GM21360 (cell line): ENCODE measurements at regions not wholly inside any gene's neighbourhood (a gene's known extent, or its start where the extent isn't known, plus 50 kb on each side); places are given as distances from the start of the nearest gene placed in this dataset.
"Not testable (repeated sequence)": the region's sequence is repeated elsewhere in the genome, so short reads cannot be mapped to it uniquely, and the experiment has no call there.

ENCODE experiments used
- ATAC-seq: cut with Tn5 transposase; IDR thresholded peaks from one replicate; pipeline ENCODE4 v1.9.1; 2021; ENCODE audit warnings: mild to moderate bottlenecking, moderate library complexity; ENCODE audit not compliant: unreplicated experiment

DNA sequence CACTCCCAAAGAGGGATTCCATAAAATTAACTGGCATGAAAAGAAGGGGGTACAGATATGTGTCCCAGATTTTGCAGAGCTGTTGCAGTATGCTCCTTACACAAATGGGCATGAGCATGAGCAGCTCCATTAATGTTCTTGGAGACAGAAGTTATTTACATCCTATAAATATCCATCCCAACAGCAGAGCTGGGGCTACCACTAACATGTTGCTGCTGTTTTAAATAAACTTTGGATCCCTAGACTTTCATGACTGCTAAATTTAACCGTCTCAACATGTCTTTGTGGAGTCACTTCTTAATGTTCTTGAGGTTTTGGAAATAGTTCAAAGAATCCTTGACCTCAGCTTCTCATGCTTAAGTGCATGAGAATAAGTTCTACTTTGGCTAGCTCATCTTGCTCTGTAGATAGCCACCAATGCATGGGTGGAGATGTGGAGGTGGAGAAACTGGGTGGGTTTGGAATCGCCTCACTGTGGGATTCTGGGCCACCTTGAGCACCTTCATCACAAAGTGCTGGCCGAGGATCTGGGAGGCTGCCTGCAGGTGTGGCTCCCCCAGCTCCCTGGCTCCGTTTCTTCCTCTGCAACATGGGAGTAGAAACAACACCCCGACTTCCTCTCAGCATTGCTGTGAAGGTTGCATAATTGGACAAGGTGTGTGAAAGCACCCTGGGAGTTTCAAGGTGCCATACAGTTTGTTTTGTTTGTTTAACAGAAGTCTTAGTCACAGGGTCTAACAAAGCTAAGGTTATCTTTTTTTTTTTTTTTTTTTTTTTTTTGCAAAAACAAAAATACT, 307.2 kb downstream of the MYCN start:
- no peak for ATAC-seq

DNA sequence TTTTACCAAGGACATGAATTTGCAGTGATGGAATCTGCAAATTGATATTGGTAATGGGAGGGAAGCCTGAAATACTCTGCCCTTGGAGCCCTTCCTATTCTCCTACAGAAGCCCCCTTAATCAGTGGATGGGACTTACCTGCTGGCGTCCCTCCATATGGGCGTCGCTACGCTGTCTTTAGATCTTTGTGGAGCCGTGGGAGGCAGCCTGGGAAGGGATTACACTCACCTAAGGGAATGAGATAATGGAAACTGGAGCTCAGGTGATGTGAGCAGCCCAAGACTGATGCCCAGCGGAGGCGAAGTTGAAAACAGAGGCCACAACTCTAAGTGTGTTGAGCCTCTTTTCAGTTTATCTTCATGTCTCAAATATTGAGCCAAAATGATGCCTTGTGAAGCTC, 306.6 kb downstream of the MYCN start:
- no peak for ATAC-seq

DNA sequence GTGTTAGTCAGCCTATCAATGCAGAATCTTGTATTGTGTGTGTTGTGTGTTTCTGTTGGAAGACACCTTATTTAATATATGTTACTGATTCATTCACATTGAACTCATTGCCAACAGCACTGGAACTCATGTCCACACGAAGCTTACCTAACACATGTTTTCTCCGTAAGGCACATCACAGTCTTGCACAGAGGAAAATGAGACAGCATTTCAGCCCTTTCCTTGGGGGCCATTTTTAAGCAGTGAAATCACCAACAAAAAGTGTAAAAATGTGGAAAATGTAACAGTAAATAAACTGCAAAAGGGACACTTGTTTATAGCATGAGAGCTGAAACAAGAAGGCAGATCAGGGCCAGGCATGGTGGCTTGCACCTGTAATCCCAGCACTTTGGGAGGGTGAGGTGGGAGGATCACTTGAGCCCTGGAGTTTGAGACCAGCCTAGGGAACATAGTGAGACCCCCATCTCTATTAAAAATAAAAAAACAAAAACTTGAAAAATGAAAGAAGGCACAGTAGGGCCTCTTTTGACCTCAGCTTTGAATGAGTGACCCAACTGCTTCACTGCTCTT, 306.0 kb downstream of the MYCN start:
- ATAC-seq = no peak

GRCh38 chr2:16245481-16246054, 305.2 kb downstream of the MYCN start:
- no peak for ATAC-seq

DNA sequence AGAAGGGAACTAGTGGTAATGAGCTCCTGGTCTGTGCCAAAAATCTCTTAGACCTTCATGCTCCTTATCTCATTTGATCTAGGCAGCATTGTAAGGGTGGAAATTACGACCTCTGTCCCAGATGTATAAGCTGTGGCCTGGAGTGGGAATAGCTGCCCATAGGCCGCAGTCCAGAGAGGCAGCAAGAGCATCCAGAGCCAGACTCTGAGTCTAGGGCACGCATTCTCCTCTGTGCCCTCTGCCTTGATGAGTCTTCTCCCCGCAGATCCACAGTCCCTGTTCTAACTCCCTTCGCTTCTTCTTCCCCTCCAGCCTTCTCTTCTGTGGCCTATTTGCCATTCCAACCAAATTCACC, 304.6 kb downstream of the MYCN start:
- no peak for ATAC-seq

DNA sequence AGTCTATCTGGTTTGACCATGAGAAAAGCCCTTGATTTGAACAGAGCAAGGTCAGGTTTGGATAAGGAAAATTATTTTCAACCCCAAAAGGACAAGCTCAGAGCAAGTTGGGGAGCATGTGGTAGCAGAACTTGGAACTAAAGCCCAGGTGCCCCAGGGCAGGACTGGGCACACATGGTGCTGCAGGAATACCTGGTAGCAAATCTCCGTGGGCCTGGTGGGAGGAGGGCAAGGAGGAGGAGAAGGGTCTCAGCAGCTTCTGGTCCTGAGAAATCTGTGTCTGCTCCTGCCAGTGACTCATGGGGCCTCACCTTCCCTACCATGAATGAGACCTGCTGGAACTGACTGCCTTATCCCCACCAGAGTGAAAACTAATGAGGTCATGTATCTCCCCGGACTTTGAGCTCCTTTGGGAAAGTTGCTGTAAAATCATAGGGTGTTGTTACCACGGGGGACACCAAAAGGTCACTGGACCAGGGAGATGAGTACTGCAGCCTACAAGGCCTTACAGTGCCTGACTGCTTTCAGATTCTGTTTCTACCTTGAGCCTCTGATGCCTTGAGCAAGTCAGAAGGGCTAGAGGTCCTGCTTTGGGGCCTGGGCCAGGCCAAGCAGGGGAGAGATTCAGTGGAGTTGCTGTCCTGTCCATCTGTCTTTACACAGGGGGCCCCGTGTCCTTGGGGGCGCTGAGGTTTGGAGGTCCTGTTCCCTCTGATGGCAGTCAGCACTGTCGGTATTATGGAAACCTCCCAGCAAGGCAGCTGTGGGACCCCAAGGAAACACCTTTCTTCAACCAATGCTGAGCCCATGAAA, 304.0 kb downstream of the MYCN start:
- no peak for ATAC-seq

GRCh38 chr2:16243411-16243996, 303.2 kb downstream of the MYCN start:
- no peak for ATAC-seq

DNA sequence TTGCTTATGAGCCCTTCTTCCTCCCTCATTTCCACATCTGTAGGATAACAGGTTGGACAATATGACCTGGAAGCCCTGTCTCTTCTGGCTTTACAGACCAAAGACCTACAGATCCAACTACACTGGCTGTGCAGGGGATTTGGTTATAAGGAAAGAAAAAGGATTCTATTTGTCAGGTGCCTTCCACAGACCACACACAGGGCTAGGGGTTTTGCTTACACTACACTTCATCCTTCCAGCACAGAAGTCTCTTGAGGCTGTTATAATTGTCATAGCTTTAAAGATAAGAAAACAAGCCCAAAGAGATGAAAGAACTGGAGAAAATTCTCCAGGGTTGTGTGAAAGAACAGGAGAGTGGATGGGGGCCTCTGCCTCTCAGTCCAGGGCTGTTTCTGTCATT, 302.6 kb downstream of the MYCN start:
- ATAC-seq = no peak

GRCh38 chr2:16241166-16242160, 301.1 kb downstream of the MYCN start:
- ATAC-seq = no peak

DNA sequence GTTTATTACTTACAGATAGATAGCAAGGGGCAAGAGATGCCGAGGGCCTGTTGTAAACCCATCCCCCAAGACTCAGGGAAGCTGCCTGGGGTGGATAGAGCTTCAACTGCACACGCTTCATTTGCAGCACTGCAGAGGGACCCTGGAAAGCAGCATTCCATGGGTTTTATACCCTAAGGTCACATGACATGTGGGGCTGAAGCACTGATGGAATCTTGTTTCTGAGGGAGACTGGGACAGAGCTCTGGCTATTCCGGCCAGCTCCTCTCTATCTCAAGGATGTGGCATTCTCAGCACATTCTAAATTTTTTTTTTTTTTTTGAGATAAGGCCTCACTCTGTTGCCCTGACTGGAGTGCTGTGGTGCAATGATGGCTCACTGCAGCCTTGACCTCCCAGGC, 300.1 kb downstream of the MYCN start:
- ATAC-seq = no peak

- no peak for ATAC-seq
Observed at GRCh38 chr2:16239296-16239850, 299.0 kb downstream of the MYCN start.

- no peak for ATAC-seq
Observed at GRCh38 chr2:16238786-16239185, 298.4 kb downstream of the MYCN start.

DNA sequence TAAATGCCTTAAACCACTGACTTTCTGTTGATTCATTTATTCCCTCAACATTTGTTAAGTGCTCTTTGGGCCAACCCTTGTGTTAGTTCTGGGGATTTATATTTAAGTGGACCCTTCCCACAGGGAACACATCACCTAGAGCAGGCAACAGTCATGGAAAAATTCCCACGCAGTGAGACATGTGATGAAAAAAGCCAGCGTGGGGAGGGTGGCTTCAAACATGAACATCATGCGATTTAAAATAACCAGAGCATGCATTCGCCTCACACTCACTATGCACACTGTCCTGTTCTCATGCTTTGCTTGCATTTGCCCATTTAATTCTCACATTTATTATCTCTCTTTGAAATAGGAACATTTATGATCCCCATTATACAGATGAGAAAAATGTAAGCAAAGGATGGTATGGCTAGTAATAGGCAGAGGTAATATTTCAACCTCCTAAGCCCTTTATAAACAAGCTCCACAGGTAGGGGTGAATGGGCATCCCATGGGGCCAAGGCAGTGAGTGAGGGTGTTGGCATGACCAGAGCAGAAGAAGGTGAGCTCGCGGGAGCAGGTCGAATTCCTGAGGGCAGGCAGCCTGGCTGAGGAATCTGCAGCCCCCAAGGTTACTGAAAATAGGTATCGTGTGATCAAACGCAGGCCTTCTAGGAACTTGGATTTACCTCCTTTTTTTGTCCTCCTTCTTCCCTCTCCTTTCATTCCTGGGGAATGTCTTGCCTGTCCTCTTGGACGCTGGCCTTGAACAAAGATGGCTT, 297.8 kb downstream of the MYCN start:
- ATAC-seq = no peak

GRCh38 chr2:16235747-16236146, 295.4 kb downstream of the MYCN start:
- ATAC-seq = no peak

GRCh38 chr2:16235291-16235690, 294.9 kb downstream of the MYCN start:
- ATAC-seq = not testable (repeated sequence)

DNA sequence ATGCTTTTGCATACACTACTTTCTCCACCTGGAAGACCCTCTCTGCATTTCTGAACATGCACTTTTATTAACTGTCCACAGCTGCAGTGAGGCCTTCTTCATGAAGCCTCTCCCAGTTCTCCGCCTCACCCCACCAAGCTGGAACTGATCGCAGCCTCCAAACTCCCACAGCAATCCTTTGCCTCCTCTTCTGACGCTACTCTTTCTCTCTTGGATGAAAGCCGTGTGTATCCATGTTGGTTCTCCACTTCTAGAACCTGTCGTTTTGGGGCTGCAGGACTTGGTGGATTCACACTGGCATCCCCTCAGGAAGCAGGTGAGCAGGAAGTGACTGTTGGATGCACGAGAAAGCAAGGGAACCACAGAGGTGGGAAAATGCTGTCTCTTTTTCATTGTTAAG, 288.6 kb downstream of the MYCN start:
- no peak for ATAC-seq

GRCh38 chr2:16228471-16228870, 288.1 kb downstream of the MYCN start:
- no peak for ATAC-seq

DNA sequence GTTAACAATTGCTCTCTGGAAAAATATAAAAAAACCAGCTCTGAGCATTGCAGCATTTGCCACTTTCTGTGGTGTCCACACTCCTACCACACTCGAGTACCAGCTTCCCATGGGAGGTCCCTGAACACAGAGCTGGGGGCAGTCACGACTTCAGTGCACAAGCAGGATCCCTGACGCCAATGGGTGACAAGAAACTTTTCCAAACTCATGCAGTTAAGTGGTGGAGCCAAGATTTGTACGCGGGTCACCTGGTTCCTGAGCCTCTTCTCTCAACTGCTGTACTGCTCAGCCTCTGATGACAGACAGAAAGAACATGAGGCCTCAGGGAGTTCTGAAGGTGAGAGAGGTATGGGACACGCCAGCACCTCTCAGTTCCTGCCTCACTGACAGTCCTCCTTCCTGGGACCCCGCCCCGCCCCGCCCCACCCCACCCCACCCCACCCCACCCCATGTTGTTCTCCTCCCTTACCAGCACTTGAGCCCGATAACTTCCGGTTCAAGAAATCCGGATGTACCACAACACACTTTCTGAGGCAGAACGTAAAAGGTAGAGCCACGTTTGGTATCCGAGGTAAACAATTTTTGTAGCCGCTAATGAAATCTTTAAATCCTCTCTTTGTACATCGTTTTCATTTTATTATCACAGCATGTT, 287.6 kb downstream of the MYCN start:
- no peak for ATAC-seq
